KOPT-K1 (cell line): ENCODE measurements at regions not wholly inside any gene's neighbourhood (a gene's known extent, or its start where the extent isn't known, plus 50 kb on each side); places are given as distances from the start of the nearest gene placed in this dataset.

ENCODE experiments used
- H3K27ac ChIP-seq: fragments of 200-600 bp; sonication (generic); 2 replicates; pipeline ENCODE4 v1.5.1; 2016; ENCODE audit warnings: antibody characterized with exemption, mild to moderate bottlenecking, low read depth, low read length; ENCODE audit not compliant: poor library complexity, severe bottlenecking
- H3K36me3 ChIP-seq: fragments of 200-600 bp; sonication (generic); 2 replicates; pipeline ENCODE4 v1.5.1; 2017; ENCODE audit warnings: antibody characterized with exemption, mild to moderate bottlenecking, low read length, moderate library complexity; ENCODE audit not compliant: insufficient read depth
- H3K9me3 ChIP-seq: fragments of 200-600 bp; sonication (generic); 2 replicates; pipeline ENCODE4 v1.5.1; 2017; ENCODE audit warnings: antibody characterized with exemption, low read length, mild to moderate bottlenecking; ENCODE audit not compliant: insufficient read depth, poor library complexity, severe bottlenecking

DNA sequence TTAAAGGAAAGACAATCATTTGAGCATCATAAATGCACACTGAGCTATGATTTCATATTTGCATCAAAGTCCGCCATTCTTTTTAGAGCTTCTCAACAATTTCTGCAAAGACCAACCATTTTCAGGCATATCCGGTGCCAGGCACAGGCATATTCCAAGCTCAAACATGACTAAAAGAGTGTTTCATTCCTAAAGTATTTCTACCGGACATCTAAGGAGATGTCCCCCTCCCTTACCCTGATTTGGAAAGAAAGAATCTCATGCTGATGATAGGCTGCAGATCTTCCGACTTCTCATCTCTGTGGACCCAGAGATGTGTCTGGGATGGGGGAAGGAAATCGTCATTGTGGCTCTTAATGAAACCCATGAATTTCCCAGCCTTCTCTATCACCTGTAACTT, 600.5 kb upstream of the MGMT start:
- H3K36me3 ChIP-seq: no peaks in the 10 kb centered on the region
- H3K27ac ChIP-seq: no peak overlapping the region
- no peaks in the 10 kb centered on the region for H3K9me3 ChIP-seq

DNA sequence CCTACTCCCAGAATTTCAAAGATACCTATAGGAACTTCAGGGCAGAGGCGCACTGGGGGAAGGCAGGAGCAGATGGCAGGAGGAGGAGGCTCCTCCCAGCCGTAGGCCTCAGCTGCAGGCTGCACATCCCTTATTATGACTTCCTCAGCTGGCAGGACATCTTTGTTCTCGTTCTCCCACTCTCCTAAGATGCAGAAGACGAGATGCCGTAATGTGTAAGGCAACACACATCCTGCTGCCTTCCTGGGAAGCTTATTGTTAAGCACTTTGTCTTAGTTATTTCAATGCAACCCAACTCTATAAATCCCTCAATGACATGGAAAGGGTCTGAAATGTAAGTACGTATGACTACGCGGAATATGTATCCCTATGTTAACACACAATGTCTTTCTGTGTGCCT, 599.8 kb upstream of the MGMT start:
- Histone ChIP-seq H3K9me3 (no peaks in the 10 kb centered on the region), H3K36me3 (no peaks in the 10 kb centered on the region), H3K27ac (no peak overlapping the region)

- no peak overlapping the region for H3K27ac ChIP-seq
- no peaks in the 10 kb centered on the region for H3K9me3 ChIP-seq
- no peaks in the 10 kb centered on the region for H3K36me3 ChIP-seq
These were observed 599.2 kb upstream of the MGMT start for GRCh38 chr10:128867819-128868218.

DNA sequence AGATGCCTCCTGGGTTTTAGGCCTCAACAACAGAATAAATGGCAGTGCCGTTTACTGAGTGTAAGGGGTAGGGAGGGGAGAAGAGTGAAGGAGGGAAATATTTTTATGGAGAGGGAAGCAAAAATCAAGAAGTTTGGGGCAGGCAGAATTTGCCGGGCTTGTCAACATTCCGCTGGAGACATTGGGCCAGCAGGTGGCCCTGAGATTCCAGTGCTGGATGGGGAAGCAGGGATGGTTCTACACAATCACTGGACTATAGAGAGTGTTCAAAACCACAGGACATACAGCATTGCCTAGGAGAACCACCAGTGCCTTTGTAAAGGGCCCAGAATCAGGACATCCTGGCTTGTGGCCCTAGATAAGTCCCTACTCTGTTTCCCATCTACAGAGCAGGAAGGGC, 598.6 kb upstream of the MGMT start:
- Histone ChIP-seq H3K27ac (no peak overlapping the region), H3K36me3 (no peaks in the 10 kb centered on the region), H3K9me3 (no peaks in the 10 kb centered on the region)

DNA sequence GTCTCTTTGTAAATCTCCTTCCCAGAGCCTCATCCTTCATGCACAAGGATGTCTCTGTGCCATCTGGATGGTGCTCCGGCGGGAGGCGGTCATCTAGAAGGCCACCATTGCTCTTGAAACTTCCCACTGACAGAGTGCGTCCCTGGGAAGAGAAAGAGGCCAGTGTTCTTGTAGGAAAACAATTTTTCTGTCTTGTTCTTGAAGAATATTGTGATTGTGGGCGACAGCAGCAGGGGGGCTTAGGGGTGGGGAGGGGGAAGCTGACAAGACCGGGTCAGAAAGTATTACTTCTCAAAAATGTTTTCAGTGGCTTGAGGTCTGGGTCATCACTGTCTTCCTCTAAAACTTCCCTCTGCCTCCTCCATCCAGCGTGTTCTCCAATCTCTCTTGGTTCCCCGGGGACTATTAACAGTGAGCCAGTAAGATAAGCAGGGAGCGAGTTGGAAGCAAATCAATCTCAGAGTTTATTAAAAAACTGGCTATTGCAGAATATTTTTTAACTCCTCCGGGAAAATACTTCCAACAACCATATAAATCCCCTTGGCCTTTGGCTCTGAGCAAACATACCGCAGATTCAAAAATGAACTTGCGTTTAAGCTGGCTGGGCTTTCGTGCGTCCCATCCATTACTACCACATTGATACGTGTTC, 597.8 kb upstream of the MGMT start:
- Histone ChIP-seq H3K36me3 (no peaks in the 10 kb centered on the region), H3K9me3 (no peaks in the 10 kb centered on the region), H3K27ac (no peak overlapping the region)

- Histone ChIP-seq H3K27ac (no peak overlapping the region), H3K9me3 (no peaks in the 10 kb centered on the region), H3K36me3 (no peaks in the 10 kb centered on the region)
These were observed 596.0 kb upstream of the MGMT start for GRCh38 chr10:128870830-128871597.

DNA sequence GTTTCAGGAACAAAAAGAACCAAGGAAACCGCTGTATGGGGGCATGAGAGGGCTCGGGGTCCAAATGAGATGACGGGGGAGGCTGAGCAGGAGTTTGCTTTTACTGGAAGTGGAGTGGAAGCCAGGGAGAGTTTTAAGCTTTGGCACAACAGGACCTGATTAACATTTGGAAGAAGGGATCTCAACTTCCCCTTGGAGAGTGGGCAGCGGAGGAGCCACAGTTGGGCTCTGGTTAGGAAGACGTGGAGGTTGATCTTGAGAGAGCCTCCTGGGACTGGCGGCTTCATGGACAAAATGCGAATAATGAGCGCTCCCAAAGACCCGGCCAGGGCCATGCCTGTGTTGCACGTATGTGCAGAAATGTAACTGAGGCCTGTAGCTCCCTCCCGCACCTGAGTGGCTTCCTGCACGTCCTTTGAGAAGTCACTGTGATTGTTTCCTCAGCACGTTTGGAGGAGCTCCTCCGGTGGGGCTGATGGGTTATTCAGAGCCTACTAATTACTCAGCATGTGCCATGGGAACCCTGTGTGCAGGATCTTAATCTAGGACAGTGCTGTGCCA, 595.3 kb upstream of the MGMT start:
- H3K36me3 ChIP-seq: no peaks in the 10 kb centered on the region
- H3K27ac ChIP-seq: no peak overlapping the region
- H3K9me3 ChIP-seq: no peaks in the 10 kb centered on the region

DNA sequence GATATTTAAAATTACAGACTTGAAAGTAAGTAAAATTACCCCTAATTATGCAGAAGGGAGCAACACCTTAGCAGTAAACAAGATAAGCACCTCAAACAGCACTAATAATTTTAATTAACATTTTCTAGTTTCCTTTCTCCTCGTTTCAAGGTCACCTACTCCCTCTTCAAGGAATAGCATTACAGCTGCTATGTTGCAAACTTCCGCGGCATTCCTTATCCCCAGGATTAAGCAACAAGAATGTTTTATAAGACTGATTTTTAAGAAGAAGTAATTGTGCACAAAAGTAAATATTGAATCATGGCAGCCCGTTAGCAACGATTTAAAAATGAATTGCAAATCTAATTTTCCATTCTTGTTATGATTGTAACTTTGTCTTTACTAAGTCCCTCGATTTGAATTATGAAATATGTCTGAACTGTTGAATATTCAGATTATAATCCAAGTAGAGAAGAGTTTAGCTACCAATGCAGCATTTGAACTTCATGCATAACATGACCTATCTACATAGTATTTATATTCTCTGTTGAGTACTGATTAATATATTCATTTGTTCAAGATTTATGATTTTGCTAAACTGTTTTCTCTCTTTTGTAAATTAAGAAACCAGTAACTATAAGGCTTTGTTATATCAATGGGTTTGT, 593.5 kb upstream of the MGMT start:
- Histone ChIP-seq H3K27ac (no peak overlapping the region), H3K36me3 (no peaks in the 10 kb centered on the region), H3K9me3 (no peaks in the 10 kb centered on the region)

DNA sequence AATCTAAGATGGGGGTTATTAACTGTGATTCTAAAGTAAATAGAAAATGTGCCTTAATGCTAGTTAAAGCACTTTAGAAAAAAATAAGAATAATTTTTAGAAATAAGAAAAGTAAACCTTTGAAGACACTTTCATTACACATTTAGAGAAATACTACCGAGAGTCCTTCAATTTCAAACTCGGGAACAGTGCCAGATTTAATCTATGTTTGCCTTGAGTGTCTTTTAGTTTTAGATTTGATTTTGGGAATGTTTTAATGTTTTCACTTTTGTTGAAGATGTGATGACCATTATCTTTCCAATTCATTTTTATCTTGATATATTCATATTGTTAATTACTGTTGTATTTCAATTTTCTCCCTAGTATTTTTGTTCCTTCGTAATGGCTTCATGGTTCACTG, 592.7 kb upstream of the MGMT start:
- Histone ChIP-seq H3K36me3 (no peaks in the 10 kb centered on the region), H3K9me3 (no peaks in the 10 kb centered on the region), H3K27ac (no peak overlapping the region)

- no peaks in the 10 kb centered on the region for H3K36me3 ChIP-seq
- no peaks in the 10 kb centered on the region for H3K9me3 ChIP-seq
- no peak overlapping the region for H3K27ac ChIP-seq
These were observed 591.9 kb upstream of the MGMT start for GRCh38 chr10:128875030-128875744.

DNA sequence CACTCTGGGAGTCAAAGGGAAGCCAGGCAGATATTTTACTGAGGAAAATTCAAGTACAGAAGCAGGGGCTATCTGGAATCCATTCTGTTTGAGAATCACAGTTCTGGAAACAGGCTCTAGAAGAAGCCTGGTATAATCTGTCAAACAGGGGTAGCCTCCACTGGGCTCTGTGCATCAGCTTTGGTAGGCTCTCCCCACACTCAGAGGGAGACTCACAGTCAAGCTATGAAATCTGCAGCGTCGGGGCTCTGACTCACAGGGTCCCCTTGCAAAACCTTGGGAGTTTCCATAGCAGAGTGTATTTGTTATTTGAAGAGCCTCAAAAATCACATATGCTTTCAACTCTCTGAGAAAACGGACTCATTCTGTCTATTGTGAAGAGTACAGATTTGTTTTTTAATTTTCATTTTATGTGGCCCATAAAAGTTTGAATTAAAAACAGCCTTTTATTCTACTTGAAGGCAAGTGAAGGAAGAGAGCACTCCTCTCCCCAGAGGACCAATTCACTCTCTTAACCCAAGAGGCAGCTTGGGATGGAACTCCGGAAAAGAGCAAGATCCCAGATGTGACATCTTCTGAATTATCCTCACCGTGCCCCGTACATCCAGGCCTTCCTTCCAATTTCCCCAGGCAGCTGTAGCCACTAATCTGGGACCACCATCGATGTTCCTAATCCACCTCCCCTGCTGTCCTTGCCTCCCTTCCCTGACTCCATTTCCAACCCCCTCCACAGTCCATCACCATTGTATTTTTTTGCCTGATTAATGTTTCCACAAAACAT, 590.9 kb upstream of the MGMT start:
- no peaks in the 10 kb centered on the region for H3K9me3 ChIP-seq
- H3K27ac ChIP-seq: no peak overlapping the region
- no peaks in the 10 kb centered on the region for H3K36me3 ChIP-seq

- no peaks in the 10 kb centered on the region for H3K36me3 ChIP-seq
- no peaks in the 10 kb centered on the region for H3K9me3 ChIP-seq
- no peak overlapping the region for H3K27ac ChIP-seq
These were observed 589.9 kb upstream of the MGMT start for GRCh38 chr10:128877141-128877540.

DNA sequence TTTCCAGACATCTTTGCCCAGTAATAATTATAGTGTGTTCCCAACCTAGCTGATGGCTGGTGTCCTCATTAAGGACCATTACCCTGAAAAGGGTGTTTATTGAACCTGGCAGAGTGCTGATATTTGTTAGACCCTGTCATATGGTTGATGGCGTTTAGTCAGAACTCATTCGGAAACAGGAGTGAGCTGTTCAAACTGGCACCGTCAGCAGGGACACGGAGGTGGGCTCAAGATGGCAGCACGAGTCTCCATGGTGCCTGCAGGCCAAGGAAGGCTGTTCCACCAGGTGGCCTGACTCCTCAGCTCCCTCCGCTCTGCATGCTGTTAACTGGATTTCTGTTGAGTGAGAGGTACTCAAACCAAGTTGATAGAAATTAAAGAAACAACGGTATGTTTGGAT, 589.1 kb upstream of the MGMT start:
- Histone ChIP-seq H3K27ac (no peak overlapping the region), H3K36me3 (no peaks in the 10 kb centered on the region), H3K9me3 (no peaks in the 10 kb centered on the region)

DNA sequence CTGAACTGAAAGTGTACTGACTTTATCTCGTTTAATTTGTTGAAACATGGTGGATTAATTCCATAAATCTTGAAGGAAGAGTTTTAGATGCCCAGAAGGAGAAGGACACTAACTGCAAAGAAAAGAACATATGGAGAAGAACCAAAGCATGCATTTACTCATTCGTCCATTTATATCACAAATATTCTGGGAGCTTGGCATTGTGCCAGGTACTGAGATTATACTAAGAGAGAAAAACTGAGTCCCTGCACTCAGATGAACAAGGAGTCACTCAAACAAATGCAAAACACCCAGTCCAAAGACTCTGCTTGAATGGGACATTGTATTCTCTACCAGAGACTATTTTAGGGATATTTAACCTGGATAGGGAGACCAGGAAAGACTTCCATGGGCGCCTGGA, 588.0 kb upstream of the MGMT start:
- H3K9me3 ChIP-seq: no peaks in the 10 kb centered on the region
- H3K27ac ChIP-seq: no peak overlapping the region
- no peaks in the 10 kb centered on the region for H3K36me3 ChIP-seq
